Gastrocnemius medialis (tissue), 4 donors: ENCODE measurements at regions not wholly inside any gene's neighbourhood (a gene's known extent, or its start where the extent isn't known, plus 50 kb on each side); places are given as distances from the start of the nearest gene placed in this dataset.

ENCODE experiments used
- ATAC-seq, 2 donors: fragments of 150-250 bp; one replicate each; pipeline ENCODE4 v1.9.1; 2016
- DNase-seq, 2 donors: peaks; one replicate each; pipeline ENCODE4 v3.0.0-alpha.2; 2019
- H3K27ac ChIP-seq, 4 donors: fragments of 200-600 bp; sonication (generic); 1 replicate in 1 of 4; 2 replicates in 3 of 4; pipeline ENCODE4 v1.5.1; 2016 to 2018; ENCODE audit warnings: mild to moderate bottlenecking in 2 of 4, moderate library complexity in 1 of 4
- H3K27me3 ChIP-seq, 3 donors: fragments of 200-600 bp; sonication (generic) in 2 of 3; 1 replicate in 1 of 3; 2 replicates in 2 of 3; pipeline versions ENCODE4 v1.5.1 to v1.6.0; 2016 to 2019; ENCODE audit warnings: mild to moderate bottlenecking in 1 of 3, moderate library complexity in 1 of 3
- H3K36me3 ChIP-seq, 2 donors: fragments of 200-600 bp; sonication (generic) in 1 of 2; one replicate each; pipeline ENCODE4 v1.5.1; 2017 to 2018
- H3K4me1 ChIP-seq, 2 donors: fragments of 200-600 bp; sonication (generic) in 1 of 2; one replicate each; pipeline ENCODE4 v1.5.1; 2016 to 2017; ENCODE audit warnings: mild to moderate bottlenecking in 2 of 2
- H3K4me3 ChIP-seq, 4 donors: fragments of 200-600 bp; sonication (generic) in 3 of 4; 1 replicate in 1 of 4; 2 replicates in 3 of 4; pipeline ENCODE4 v1.5.1; 2016 to 2019; ENCODE audit warnings: mild to moderate bottlenecking in 2 of 4
- H3K9me3 ChIP-seq, 3 donors: fragments of 200-600 bp; sonication (generic) in 2 of 3; 1 replicate in 1 of 3; 2 replicates in 2 of 3; pipeline ENCODE4 v1.5.1; 2016 to 2019
- POLR2A ChIP-seq, 2 donors: fragments of 450-650 bp; IDR thresholded peaks; one replicate each; pipeline ENCODE4 v1.6.1; 2017; ENCODE audit warnings: antibody characterized with exemption in 2 of 2, mild to moderate bottlenecking in 2 of 2, moderate library complexity in 2 of 2
- in situ Hi-C, 4 donors: fragments of 200-750 bp; cut with MboI; loops; one replicate each; pipeline versions ENCODE4 v1.15.0 to v1.8.0; 2017; ENCODE audit warnings: low sequenced_read_pairs in 4 of 4
- intact Hi-C: fragments of 100-400 bp; cut with DNase I; formaldehyde crosslinking; loops from one replicate; pipeline ENCODE4 v1.15.1; 2023; ENCODE audit warnings: low total_unique reads
- TF ChIP-seq, protein P1 (sequence below), 5 experiments: fragments of 450-650 bp in 3 of 5; fragments of 200-600 bp in 2 of 5; sonication (generic) in 2 of 5; IDR thresholded peaks in 4 of 5; conservative IDR thresholded peaks in 1 of 5; 1 replicate in 4 of 5; 2 replicates in 1 of 5; pipeline ENCODE4 v1.5.1; 2016 to 2019; ENCODE audit warnings: antibody characterized with exemption in 5 of 5, mild to moderate bottlenecking in 3 of 5, moderate library complexity in 3 of 5

DNA sequence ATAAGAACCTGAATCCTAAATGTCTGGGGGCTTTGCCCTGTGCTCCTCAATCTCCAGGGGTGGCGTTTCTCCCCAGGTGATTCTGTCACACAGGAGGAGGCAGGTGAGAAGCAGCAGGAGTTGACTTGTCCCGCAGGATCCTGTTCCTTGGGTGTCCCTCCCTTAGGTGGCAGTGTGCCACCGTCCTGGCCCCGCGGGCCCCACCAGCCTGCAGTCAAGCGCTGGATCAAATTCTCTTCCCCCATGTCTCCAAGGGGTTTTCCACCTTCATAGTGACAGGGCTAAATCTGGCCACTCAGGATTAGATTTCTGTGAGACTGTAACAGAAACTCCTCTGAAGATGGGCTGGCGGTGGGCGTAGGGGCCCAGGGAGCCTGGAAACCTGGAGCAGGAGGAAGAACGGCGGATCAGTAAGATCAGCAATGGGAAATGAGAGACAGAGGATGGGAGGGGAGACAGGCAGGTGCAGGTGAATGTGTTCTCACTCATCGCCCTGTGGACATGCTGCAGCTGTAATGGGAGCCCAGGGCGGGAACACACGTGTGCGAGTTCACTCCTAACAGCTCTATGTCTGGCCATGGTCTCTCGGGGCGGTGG, 329.2 kb upstream of the COBL start:
- no peaks in the 10 kb centered on the region for H3K4me1 ChIP-seq
- intact Hi-C loops = no loop called here
- H3K27ac ChIP-seq = no peak overlapping the region
- H3K4me3 ChIP-seq = no peak overlapping the region
- DNase-seq = no peak
- H3K27me3 ChIP-seq = no peaks in the 10 kb centered on the region
- in situ Hi-C loops = no loop called here
- ATAC-seq = no peak
- no peak for TF ChIP-seq POLR2A (IDR thresholded peaks at IDR 0.05)
- TF ChIP-seq, protein P1, sequence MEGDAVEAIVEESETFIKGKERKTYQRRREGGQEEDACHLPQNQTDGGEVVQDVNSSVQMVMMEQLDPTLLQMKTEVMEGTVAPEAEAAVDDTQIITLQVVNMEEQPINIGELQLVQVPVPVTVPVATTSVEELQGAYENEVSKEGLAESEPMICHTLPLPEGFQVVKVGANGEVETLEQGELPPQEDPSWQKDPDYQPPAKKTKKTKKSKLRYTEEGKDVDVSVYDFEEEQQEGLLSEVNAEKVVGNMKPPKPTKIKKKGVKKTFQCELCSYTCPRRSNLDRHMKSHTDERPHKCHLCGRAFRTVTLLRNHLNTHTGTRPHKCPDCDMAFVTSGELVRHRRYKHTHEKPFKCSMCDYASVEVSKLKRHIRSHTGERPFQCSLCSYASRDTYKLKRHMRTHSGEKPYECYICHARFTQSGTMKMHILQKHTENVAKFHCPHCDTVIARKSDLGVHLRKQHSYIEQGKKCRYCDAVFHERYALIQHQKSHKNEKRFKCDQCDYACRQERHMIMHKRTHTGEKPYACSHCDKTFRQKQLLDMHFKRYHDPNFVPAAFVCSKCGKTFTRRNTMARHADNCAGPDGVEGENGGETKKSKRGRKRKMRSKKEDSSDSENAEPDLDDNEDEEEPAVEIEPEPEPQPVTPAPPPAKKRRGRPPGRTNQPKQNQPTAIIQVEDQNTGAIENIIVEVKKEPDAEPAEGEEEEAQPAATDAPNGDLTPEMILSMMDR (IDR thresholded peaks at IDR 0.05 in 4 of 5, conservative IDR thresholded peaks at IDR 0.05 in 1 of 5) = no peak
- no peaks in the 10 kb centered on the region for H3K36me3 ChIP-seq
- no peaks in the 10 kb centered on the region for H3K9me3 ChIP-seq

DNA sequence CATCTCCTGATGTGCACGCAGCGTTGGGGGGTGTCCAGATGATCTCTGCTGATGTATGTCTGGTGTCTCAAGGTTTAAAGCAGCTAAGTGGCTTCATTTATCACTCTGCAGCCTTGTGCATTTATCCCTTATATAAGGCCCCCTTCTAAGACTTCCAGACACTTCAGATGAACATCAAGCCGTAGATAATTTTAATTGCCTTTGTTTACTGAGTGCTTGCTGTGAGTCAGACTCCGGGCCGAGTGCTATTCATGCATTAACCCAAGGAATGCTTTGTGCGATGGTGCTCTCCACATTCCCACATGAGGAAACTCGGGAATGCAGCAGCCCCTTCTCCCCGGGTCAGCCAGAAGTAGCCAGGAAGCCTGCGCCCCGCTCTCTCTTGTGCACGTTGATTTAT, 328.6 kb upstream of the COBL start:
- no peaks in the 10 kb centered on the region for H3K27me3 ChIP-seq
- intact Hi-C loops (no loop called here), in situ Hi-C loops (no loop called here)
- no peaks in the 10 kb centered on the region for H3K36me3 ChIP-seq
- no peak overlapping the region for H3K4me3 ChIP-seq
- no peak for TF ChIP-seq POLR2A (IDR thresholded peaks at IDR 0.05)
- TF ChIP-seq, protein P1 (IDR thresholded peaks at IDR 0.05 in 4 of 5, conservative IDR thresholded peaks at IDR 0.05 in 1 of 5) = no peak
- no peaks in the 10 kb centered on the region for H3K4me1 ChIP-seq
- H3K27ac ChIP-seq = no peak overlapping the region
- DNase-seq = no peak
- ATAC-seq = no peak
- H3K9me3 ChIP-seq = no peaks in the 10 kb centered on the region

DNA sequence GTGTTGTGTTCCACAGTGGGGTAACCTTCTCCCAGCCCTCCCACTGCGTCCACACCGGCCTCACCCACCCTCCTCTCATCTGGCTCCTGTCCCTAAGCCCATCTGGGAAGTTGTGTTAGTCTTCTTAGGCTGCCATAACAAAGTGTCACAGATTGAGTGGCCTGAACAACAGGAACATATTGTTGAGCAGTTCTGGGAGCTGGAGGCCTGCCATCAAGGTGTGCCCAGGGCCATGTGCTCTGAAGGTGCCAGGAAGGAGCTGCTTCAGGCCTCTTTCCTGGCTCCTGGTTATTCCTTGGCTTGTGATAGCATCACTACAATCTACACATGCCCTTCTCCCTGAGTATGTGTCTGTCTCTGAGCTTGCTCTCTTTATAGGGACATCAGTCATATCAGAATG, 327.6 kb upstream of the COBL start:
- Histone ChIP-seq H3K4me3 (no peak overlapping the region), H3K27me3 (no peaks in the 10 kb centered on the region), H3K36me3 (no peaks in the 10 kb centered on the region), H3K9me3 (no peaks in the 10 kb centered on the region), H3K27ac (no peak overlapping the region), H3K4me1 (no peaks in the 10 kb centered on the region)
- ATAC-seq (no peak), DNase-seq (no peak)
- TF ChIP-seq POLR2A (IDR thresholded peaks at IDR 0.05) = no peak
- TF ChIP-seq, protein P1 (IDR thresholded peaks at IDR 0.05 in 4 of 5, conservative IDR thresholded peaks at IDR 0.05 in 1 of 5) = no peak
- intact Hi-C loops = no loop called here
- in situ Hi-C loops = no loop called here

DNA sequence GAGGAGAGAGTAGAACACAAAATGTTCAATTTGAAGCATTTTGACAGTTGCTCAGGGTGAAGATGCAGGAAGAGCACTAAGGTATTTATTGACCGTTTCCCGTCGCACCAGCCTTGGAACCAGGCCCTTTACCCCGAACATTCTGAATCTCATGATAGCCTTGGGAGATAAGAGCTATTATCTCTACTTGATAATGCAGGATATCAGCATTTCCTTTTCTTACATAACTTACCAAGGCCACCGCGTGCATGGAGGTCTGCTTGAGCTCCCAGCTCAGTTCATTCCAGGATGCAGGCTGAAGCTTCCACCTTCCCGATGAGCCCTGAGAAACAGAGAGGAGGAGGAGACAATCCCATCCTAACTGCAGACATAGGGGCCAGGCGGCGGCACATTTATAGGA, 324.2 kb upstream of the COBL start:
- Histone ChIP-seq H3K27me3 (no peaks in the 10 kb centered on the region), H3K36me3 (no peaks in the 10 kb centered on the region), H3K4me3 (no peak overlapping the region), H3K4me1 (no peaks in the 10 kb centered on the region), H3K9me3 (no peaks in the 10 kb centered on the region), H3K27ac (no peak overlapping the region)
- ATAC-seq = no peak
- no peak for DNase-seq
- TF ChIP-seq, protein P1 (IDR thresholded peaks at IDR 0.05 in 4 of 5, conservative IDR thresholded peaks at IDR 0.05 in 1 of 5) = no peak
- TF ChIP-seq POLR2A (IDR thresholded peaks at IDR 0.05) = no peak
- in situ Hi-C loops = no loop called here
- intact Hi-C loops = no loop called here
